ENCODE measurements at regions not wholly inside any gene's neighbourhood (a gene's known extent, or its start where the extent isn't known, plus 50 kb on each side); places are given as distances from the start of the nearest gene placed in this dataset.
A peak's percentile ranks its signal among the peaks of the same experiment; 100 is the strongest.

DNA sequence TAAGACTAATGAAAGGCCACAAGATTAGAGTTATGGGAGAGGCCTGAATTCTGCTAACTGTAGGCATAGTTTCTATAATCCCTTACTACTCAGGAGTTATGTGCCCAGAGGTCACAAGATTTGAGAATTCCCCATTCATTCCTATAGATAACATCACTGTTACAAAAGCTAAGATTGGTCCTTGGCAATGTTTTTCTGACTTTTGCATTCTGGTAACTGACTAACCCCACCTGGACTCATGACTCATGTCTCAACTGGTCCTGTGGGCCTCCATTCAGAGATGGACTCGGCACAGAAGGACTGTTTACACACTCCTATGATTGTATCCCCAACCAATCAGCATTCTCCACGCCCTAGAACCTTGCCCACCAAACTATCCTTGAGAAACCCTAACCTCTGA is 249.0 kb upstream of the ZP4 start:
- TF ChIP-seq, protein P1, sequence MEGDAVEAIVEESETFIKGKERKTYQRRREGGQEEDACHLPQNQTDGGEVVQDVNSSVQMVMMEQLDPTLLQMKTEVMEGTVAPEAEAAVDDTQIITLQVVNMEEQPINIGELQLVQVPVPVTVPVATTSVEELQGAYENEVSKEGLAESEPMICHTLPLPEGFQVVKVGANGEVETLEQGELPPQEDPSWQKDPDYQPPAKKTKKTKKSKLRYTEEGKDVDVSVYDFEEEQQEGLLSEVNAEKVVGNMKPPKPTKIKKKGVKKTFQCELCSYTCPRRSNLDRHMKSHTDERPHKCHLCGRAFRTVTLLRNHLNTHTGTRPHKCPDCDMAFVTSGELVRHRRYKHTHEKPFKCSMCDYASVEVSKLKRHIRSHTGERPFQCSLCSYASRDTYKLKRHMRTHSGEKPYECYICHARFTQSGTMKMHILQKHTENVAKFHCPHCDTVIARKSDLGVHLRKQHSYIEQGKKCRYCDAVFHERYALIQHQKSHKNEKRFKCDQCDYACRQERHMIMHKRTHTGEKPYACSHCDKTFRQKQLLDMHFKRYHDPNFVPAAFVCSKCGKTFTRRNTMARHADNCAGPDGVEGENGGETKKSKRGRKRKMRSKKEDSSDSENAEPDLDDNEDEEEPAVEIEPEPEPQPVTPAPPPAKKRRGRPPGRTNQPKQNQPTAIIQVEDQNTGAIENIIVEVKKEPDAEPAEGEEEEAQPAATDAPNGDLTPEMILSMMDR (IDR thresholded peaks at IDR 0.05; ENCODE audit: extremely low read depth, low read depth, low read length): no peak
- Histone ChIP-seq H3K4me3 (ENCODE audit: insufficient read depth, low read length) (no peak overlapping the region), H3K27me3 (ENCODE audit: insufficient read depth, low read length) (no peaks in the 10 kb centered on the region), H3K27ac (ENCODE audit: low read depth, low read length) (no peak overlapping the region), H3K9me3 (ENCODE audit: low read depth, low read length) (no peaks in the 10 kb centered on the region), H4K20me1 (ENCODE audit: insufficient read depth, low read length) (no peaks in the 10 kb centered on the region), H2AFZ (ENCODE audit: low read length) (no peak overlapping the region), H3K79me2 (ENCODE audit: insufficient read depth, low read length) (no peaks in the 10 kb centered on the region), H3K4me1 (ENCODE audit: insufficient read depth, low read length) (no peaks in the 10 kb centered on the region), H3K36me3 (ENCODE audit: insufficient read depth, low read length) (no peaks in the 10 kb centered on the region), H3K4me2 (ENCODE audit: insufficient read depth, low read length) (no peak overlapping the region)
- no peak for DNase-seq (ENCODE audit: insufficient read length, low spot score, missing footprints)

DNA sequence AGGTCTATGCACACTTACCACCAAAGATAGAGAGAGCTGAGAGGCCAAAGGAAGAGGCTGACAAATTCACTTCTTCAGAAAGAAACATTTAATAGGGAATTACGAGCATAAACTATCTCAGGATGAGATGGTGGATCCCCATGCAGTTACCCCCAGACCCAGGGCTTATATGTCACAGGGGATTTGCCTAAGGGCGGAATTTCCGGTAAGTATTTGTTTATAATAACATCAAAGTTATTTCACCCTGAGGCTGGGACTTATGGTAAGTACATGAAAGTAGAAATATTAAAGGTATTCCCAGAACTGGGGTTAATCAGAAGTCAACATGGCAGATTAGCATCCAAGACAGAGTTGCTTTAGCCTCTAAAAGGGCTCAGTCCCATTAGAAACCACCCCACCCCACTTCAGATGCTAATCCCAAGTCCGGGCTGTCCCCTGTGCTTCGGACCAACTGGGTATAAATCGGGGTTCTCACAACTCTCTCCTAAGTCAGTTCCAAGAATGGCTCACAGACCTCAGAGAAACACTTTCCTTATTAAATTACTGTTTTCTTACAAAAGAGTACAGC is 247.4 kb upstream of the ZP4 start:
- H3K4me1 ChIP-seq (ENCODE audit: insufficient read depth, low read length): no peaks in the 10 kb centered on the region
- TF ChIP-seq, protein P1 (IDR thresholded peaks at IDR 0.05; ENCODE audit: extremely low read depth, low read depth, low read length): no peak
- H3K36me3 ChIP-seq (ENCODE audit: insufficient read depth, low read length): no peaks in the 10 kb centered on the region
- H3K79me2 ChIP-seq (ENCODE audit: insufficient read depth, low read length): no peaks in the 10 kb centered on the region
- no peaks in the 10 kb centered on the region for H4K20me1 ChIP-seq (ENCODE audit: insufficient read depth, low read length)
- no peak overlapping the region for H3K4me2 ChIP-seq (ENCODE audit: insufficient read depth, low read length)
- no peaks in the 10 kb centered on the region for H3K27me3 ChIP-seq (ENCODE audit: insufficient read depth, low read length)
- H3K4me3 ChIP-seq (ENCODE audit: insufficient read depth, low read length): no peak overlapping the region
- DNase-seq (ENCODE audit: insufficient read length, low spot score, missing footprints): no peak
- no peaks in the 10 kb centered on the region for H3K9me3 ChIP-seq (ENCODE audit: low read depth, low read length)
- H2AFZ ChIP-seq (ENCODE audit: low read length): no peak overlapping the region
- no peak overlapping the region for H3K27ac ChIP-seq (ENCODE audit: low read depth, low read length)

DNA sequence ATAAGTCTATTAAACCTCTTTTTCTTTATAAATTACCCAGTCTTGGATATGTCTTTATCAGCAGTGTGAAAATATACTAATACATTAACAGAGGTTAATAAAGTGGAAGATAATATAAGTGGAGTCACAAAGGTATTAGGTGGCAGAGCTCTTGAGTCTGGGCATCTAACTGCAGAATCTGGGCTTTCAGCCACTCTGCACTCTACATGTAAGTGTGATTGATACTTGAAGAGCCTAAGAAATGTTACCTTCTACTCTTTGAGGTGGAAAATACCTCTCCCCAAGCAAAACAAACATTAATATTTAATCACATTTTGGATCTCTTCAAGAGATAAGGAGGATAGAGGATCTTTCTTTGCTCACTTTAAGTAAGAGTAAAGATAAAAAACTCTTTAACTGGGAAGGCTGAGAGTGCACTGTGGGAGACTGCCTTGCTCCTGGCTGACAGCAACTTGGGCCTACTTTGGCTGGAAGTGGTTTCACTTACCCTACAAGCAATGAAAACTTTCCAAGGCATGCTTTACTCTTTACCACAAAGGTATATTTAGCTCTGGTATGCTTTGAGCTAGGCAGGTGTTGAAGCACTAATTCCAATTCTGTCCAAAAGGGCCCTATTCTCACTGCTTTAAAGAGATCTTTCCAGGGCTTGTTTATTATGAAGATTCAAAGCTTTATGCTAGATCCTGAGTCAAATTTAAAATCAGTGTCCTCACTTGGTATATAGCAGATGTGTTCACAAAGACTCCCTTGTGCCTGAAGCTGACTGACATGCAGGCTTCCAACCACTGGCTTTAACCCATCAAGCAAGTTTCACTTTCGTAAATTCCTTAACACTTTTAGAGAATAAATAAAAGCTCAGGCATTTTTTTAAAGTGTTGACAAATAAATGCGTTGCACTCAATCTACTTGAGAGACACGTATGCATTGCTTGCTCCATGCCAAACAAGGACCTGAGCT is 245.3 kb upstream of the ZP4 start:
- Histone ChIP-seq H3K79me2 (ENCODE audit: insufficient read depth, low read length) (no peaks in the 10 kb centered on the region), H3K9me3 (ENCODE audit: low read depth, low read length) (no peaks in the 10 kb centered on the region), H3K27ac (ENCODE audit: low read depth, low read length) (no peak overlapping the region), H3K4me3 (ENCODE audit: insufficient read depth, low read length) (no peak overlapping the region), H4K20me1 (ENCODE audit: insufficient read depth, low read length) (no peaks in the 10 kb centered on the region), H3K27me3 (ENCODE audit: insufficient read depth, low read length) (no peaks in the 10 kb centered on the region), H3K4me1 (ENCODE audit: insufficient read depth, low read length) (no peaks in the 10 kb centered on the region), H3K4me2 (ENCODE audit: insufficient read depth, low read length) (no peak overlapping the region), H3K36me3 (ENCODE audit: insufficient read depth, low read length) (no peaks in the 10 kb centered on the region), H2AFZ (ENCODE audit: low read length) (no peak overlapping the region)
- TF ChIP-seq, protein P1 (IDR thresholded peaks at IDR 0.05; ENCODE audit: extremely low read depth, low read depth, low read length): no peak
- DNase-seq (ENCODE audit: insufficient read length, low spot score, missing footprints): no peak

DNA sequence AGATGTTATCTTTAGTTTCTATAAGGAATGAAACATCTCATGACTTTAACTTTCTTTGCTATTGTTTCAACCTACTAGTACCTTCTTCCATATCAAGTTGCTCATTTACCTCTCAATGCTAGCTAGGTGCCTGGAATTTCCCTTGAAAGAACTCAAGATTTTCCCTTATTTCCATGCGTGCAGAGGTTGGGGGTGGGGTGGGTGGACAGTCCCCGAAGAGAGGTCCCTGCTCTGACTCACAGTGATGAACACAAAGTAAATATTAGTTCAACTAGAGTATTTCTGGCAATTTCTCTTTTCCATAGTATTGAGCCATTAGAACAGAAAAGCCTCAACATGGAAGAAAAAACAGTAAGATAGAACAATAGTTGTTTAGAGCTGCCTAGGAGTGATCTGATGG is 239.0 kb upstream of the ZP4 start:
- Histone ChIP-seq H3K27me3 (ENCODE audit: insufficient read depth, low read length) (no peaks in the 10 kb centered on the region), H3K4me2 (ENCODE audit: insufficient read depth, low read length) (no peak overlapping the region), H2AFZ (ENCODE audit: low read length) (no peak overlapping the region), H3K4me3 (ENCODE audit: insufficient read depth, low read length) (no peak overlapping the region), H3K79me2 (ENCODE audit: insufficient read depth, low read length) (no peaks in the 10 kb centered on the region), H3K36me3 (ENCODE audit: insufficient read depth, low read length) (no peaks in the 10 kb centered on the region), H3K9me3 (ENCODE audit: low read depth, low read length) (no peaks in the 10 kb centered on the region), H3K27ac (ENCODE audit: low read depth, low read length) (no peak overlapping the region), H3K4me1 (ENCODE audit: insufficient read depth, low read length) (no peaks in the 10 kb centered on the region), H4K20me1 (ENCODE audit: insufficient read depth, low read length) (no peaks in the 10 kb centered on the region)
- DNase-seq (ENCODE audit: insufficient read length, low spot score, missing footprints): peak; percentile 18
- TF ChIP-seq, protein P1 (IDR thresholded peaks at IDR 0.05; ENCODE audit: extremely low read depth, low read depth, low read length): no peak
